HG02763 (cell line): ENCODE measurements at regions not wholly inside any gene's neighbourhood (a gene's known extent, or its start where the extent isn't known, plus 50 kb on each side); places are given as distances from the start of the nearest gene placed in this dataset.
A peak's percentile ranks its signal among the peaks of the same experiment; 100 is the strongest.
"Not testable (repeated sequence)": the region's sequence is repeated elsewhere in the genome, so short reads cannot be mapped to it uniquely, and the experiment has no call there.

Experiments
- ATAC-seq: cut with Tn5 transposase; IDR thresholded peaks from one replicate; pipeline ENCODE4 v1.9.1; 2021; ENCODE audit warnings: mild to moderate bottlenecking, moderate library complexity; ENCODE audit not compliant: unreplicated experiment

GRCh38 chr2:101645886-101646285 is 51.6 kb upstream of the MAP4K4 start:
- not testable (repeated sequence) for ATAC-seq

- no peak for ATAC-seq
Observed at GRCh38 chr2:101644842-101645383, 52.6 kb upstream of the MAP4K4 start.

GRCh38 chr2:101643004-101643524 is 54.4 kb upstream of the MAP4K4 start:
- no peak for ATAC-seq

GRCh38 chr2:101638817-101639605 is 58.5 kb upstream of the MAP4K4 start:
- no peak for ATAC-seq

- no peak for ATAC-seq
Observed at GRCh38 chr2:101638181-101638711, 59.3 kb upstream of the MAP4K4 start.

GRCh38 chr2:101630224-101630949 is 67.1 kb upstream of the MAP4K4 start:
- no peak for ATAC-seq

- ATAC-seq: no peak
Observed at GRCh38 chr2:101628030-101628392, 69.5 kb upstream of the MAP4K4 start.

GRCh38 chr2:101627285-101628029 is 70.0 kb upstream of the MAP4K4 start:
- no peak for ATAC-seq

GRCh38 chr2:101625814-101626213 is 71.7 kb upstream of the MAP4K4 start:
- ATAC-seq: not testable (repeated sequence)

GRCh38 chr2:101625387-101625786 is 72.1 kb upstream of the MAP4K4 start:
- ATAC-seq: no peak

- no peak for ATAC-seq
Observed at GRCh38 chr2:101624706-101625332, 72.7 kb upstream of the MAP4K4 start.

GRCh38 chr2:101623031-101623521 is 74.4 kb upstream of the MAP4K4 start:
- peak; percentile 59 for ATAC-seq

GRCh38 chr2:101622210-101623030 is 75.1 kb upstream of the MAP4K4 start:
- ATAC-seq: peak; percentile 86

- ATAC-seq: no peak
Observed at GRCh38 chr2:101619191-101619591, 78.3 kb upstream of the MAP4K4 start.

GRCh38 chr2:101617796-101618195 is 79.7 kb upstream of the MAP4K4 start:
- no peak for ATAC-seq

GRCh38 chr2:101617188-101617587 is 80.3 kb upstream of the MAP4K4 start:
- ATAC-seq: no peak

GRCh38 chr2:101614127-101614759 is 83.3 kb upstream of the MAP4K4 start:
- no peak for ATAC-seq

- ATAC-seq: no peak
Observed at GRCh38 chr2:101613056-101613704, 84.3 kb upstream of the MAP4K4 start.
